HUES48 (cell line): ENCODE measurements at regions not wholly inside any gene's neighbourhood (a gene's known extent, or its start where the extent isn't known, plus 50 kb on each side); places are given as distances from the start of the nearest gene placed in this dataset.

Source experiments
- H3K27ac ChIP-seq: one replicate; pipeline ENCODE4 v1.7.0; 2013; ENCODE audit warnings: low read depth, low read length, inconsistent platforms
- H3K27me3 ChIP-seq: 2 replicates; pipeline ENCODE4 v1.6.1; 2013; ENCODE audit warnings: mild to moderate bottlenecking, low read length; ENCODE audit not compliant: control insufficient read depth, insufficient read depth
- H3K36me3 ChIP-seq: 2 replicates; pipeline ENCODE4 v1.6.1; 2013; ENCODE audit warnings: low read length; ENCODE audit not compliant: control insufficient read depth, insufficient read depth
- H3K4me1 ChIP-seq: 2 replicates; pipeline ENCODE4 v1.6.1; 2013; ENCODE audit warnings: mild to moderate bottlenecking, low read length; ENCODE audit not compliant: control insufficient read depth, insufficient read depth
- H3K4me3 ChIP-seq: 2 replicates; pipeline ENCODE4 v1.5.1; 2013; ENCODE audit warnings: mild to moderate bottlenecking, low read depth, low read length
- H3K9ac ChIP-seq: 2 replicates; pipeline ENCODE4 v1.6.1; 2013; ENCODE audit warnings: mild to moderate bottlenecking, low read depth, low read length, moderate library complexity
- H3K9me3 ChIP-seq: 2 replicates; pipeline ENCODE4 v1.6.1; 2013; ENCODE audit warnings: low read length; ENCODE audit not compliant: control insufficient read depth, insufficient read depth

- Histone ChIP-seq H3K9me3 (no peaks in the 10 kb centered on the region), H3K4me1 (0 out of 2 replicates have a peak, but pooled peaks cover 3% of the 10 kb centered on the region), H3K27ac (no peak overlapping the region), H3K36me3 (no peaks in the 10 kb centered on the region), H3K27me3 (no peaks in the 10 kb centered on the region), H3K4me3 (no peak overlapping the region), H3K9ac (no peak overlapping the region)
These were observed 201.6 kb downstream of the FOXA2 start for GRCh38 chr20:22382742-22383141.

- H3K9ac ChIP-seq: no peak overlapping the region
- H3K27ac ChIP-seq: no peak overlapping the region
- H3K36me3 ChIP-seq: no peaks in the 10 kb centered on the region
- H3K4me1 ChIP-seq: no peaks in the 10 kb centered on the region
- no peaks in the 10 kb centered on the region for H3K27me3 ChIP-seq
- H3K4me3 ChIP-seq: no peak overlapping the region
- no peaks in the 10 kb centered on the region for H3K9me3 ChIP-seq
These were observed 202.5 kb downstream of the FOXA2 start for GRCh38 chr20:22381812-22382416.

GRCh38 chr20:22379472-22379871 is 204.9 kb downstream of the FOXA2 start:
- no peaks in the 10 kb centered on the region for H3K9me3 ChIP-seq

GRCh38 chr20:22374678-22375590 is 209.4 kb downstream of the FOXA2 start:
- no peak overlapping the region for H3K4me3 ChIP-seq
- H3K36me3 ChIP-seq: no peaks in the 10 kb centered on the region
- no peak overlapping the region for H3K9ac ChIP-seq
- 0 out of 2 replicates have a peak, but pooled peaks cover 6% of the 10 kb centered on the region for H3K27me3 ChIP-seq
- no peak overlapping the region for H3K27ac ChIP-seq
- H3K9me3 ChIP-seq: no peaks in the 10 kb centered on the region
- H3K4me1 ChIP-seq: peaks cover 11% of the 10 kb centered on the region; the same call in 1 of the 2 replicates

More at GRCh38 chr20:22379472-22379871, 204.9 kb downstream of the FOXA2 start:
- H3K27me3 ChIP-seq: no peaks in the 10 kb centered on the region
- no peaks in the 10 kb centered on the region for H3K4me1 ChIP-seq
- no peak overlapping the region for H3K27ac ChIP-seq
- H3K4me3 ChIP-seq: no peak overlapping the region
- no peaks in the 10 kb centered on the region for H3K36me3 ChIP-seq
- no peak overlapping the region for H3K9ac ChIP-seq

GRCh38 chr20:22374066-22374465 is 210.3 kb downstream of the FOXA2 start:
- Histone ChIP-seq H3K4me3 (no peak overlapping the region), H3K4me1 (peaks cover 11% of the 10 kb centered on the region; the same call in 1 of the 2 replicates), H3K9ac (no peak overlapping the region), H3K36me3 (no peaks in the 10 kb centered on the region), H3K27me3 (peaks cover 9% of the 10 kb centered on the region; the same call in 1 of the 2 replicates), H3K27ac (no peak overlapping the region), H3K9me3 (no peaks in the 10 kb centered on the region)

GRCh38 chr20:22373164-22373895 is 211.0 kb downstream of the FOXA2 start:
- H3K27me3 ChIP-seq: peaks cover 9% of the 10 kb centered on the region; the same call in 1 of the 2 replicates
- H3K9me3 ChIP-seq: no peaks in the 10 kb centered on the region
- peaks cover 11% of the 10 kb centered on the region; the same call in 1 of the 2 replicates for H3K4me1 ChIP-seq
- H3K9ac ChIP-seq: no peak overlapping the region
- H3K36me3 ChIP-seq: no peaks in the 10 kb centered on the region
- H3K4me3 ChIP-seq: no peak overlapping the region
- no peak overlapping the region for H3K27ac ChIP-seq

GRCh38 chr20:22371843-22372242 is 212.5 kb downstream of the FOXA2 start:
- Histone ChIP-seq H3K9ac (no peak overlapping the region), H3K4me3 (no peak overlapping the region), H3K27ac (no peak overlapping the region), H3K9me3 (no peaks in the 10 kb centered on the region), H3K36me3 (no peaks in the 10 kb centered on the region), H3K4me1 (peaks cover 11% of the 10 kb centered on the region; the same call in 1 of the 2 replicates), H3K27me3 (peaks cover 9% of the 10 kb centered on the region; the same call in 1 of the 2 replicates)

GRCh38 chr20:22370137-22370536 is 214.2 kb downstream of the FOXA2 start:
- H3K27ac ChIP-seq: no peak overlapping the region
- H3K27me3 ChIP-seq: peaks cover 9% of the 10 kb centered on the region; the same call in 1 of the 2 replicates
- no peak overlapping the region for H3K4me3 ChIP-seq
- no peak overlapping the region for H3K9ac ChIP-seq
- H3K4me1 ChIP-seq: peaks cover 11% of the 10 kb centered on the region; the same call in 1 of the 2 replicates
- H3K9me3 ChIP-seq: no peaks in the 10 kb centered on the region
- no peaks in the 10 kb centered on the region for H3K36me3 ChIP-seq

- H3K27ac ChIP-seq: no peak overlapping the region
- H3K9ac ChIP-seq: no peak overlapping the region
- no peaks in the 10 kb centered on the region for H3K36me3 ChIP-seq
- no peak overlapping the region for H3K4me3 ChIP-seq
- H3K27me3 ChIP-seq: peaks cover 9% of the 10 kb centered on the region; the same call in 1 of the 2 replicates
- no peaks in the 10 kb centered on the region for H3K9me3 ChIP-seq
- H3K4me1 ChIP-seq: peaks cover 11% of the 10 kb centered on the region; the same call in 1 of the 2 replicates
These were observed 215.3 kb downstream of the FOXA2 start for GRCh38 chr20:22369100-22369499.

- Histone ChIP-seq H3K27me3 (peaks cover 9% of the 10 kb centered on the region; the same call in 1 of the 2 replicates), H3K4me3 (no peak overlapping the region), H3K9ac (no peak overlapping the region), H3K4me1 (peaks cover 11% of the 10 kb centered on the region; the same call in 1 of the 2 replicates), H3K36me3 (no peaks in the 10 kb centered on the region), H3K9me3 (no peaks in the 10 kb centered on the region), H3K27ac (no peak overlapping the region)
These were observed 216.1 kb downstream of the FOXA2 start for GRCh38 chr20:22368235-22368634.
